ENCODE measurements at regions not wholly inside any gene's neighbourhood (a gene's known extent, or its start where the extent isn't known, plus 50 kb on each side); places are given as distances from the start of the nearest gene placed in this dataset.
"Not testable (repeated sequence)": the region's sequence is repeated elsewhere in the genome, so short reads cannot be mapped to it uniquely, and the experiment has no call there.

- Mint-ChIP-seq H3K4me3 (no peak overlapping the region), H3K9me3 (no peaks in the 10 kb centered on the region), H3K36me3 (no peaks in the 10 kb centered on the region), H3K27me3 (peaks cover 48% of the 10 kb centered on the region), H3K4me1 (ENCODE audit: unreplicated experiment) (no peaks in the 10 kb centered on the region), H3K27ac (no peak overlapping the region)
- DNase-seq (ENCODE audit: extremely low spot score, unreplicated experiment), result no peak
- TF ChIP-seq, protein P1, sequence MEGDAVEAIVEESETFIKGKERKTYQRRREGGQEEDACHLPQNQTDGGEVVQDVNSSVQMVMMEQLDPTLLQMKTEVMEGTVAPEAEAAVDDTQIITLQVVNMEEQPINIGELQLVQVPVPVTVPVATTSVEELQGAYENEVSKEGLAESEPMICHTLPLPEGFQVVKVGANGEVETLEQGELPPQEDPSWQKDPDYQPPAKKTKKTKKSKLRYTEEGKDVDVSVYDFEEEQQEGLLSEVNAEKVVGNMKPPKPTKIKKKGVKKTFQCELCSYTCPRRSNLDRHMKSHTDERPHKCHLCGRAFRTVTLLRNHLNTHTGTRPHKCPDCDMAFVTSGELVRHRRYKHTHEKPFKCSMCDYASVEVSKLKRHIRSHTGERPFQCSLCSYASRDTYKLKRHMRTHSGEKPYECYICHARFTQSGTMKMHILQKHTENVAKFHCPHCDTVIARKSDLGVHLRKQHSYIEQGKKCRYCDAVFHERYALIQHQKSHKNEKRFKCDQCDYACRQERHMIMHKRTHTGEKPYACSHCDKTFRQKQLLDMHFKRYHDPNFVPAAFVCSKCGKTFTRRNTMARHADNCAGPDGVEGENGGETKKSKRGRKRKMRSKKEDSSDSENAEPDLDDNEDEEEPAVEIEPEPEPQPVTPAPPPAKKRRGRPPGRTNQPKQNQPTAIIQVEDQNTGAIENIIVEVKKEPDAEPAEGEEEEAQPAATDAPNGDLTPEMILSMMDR (conservative IDR thresholded peaks at IDR 0.05), result no peak
Observed at GRCh38 chr1:229907884-229908638, 159.0 kb upstream of the GALNT2 start.

DNA sequence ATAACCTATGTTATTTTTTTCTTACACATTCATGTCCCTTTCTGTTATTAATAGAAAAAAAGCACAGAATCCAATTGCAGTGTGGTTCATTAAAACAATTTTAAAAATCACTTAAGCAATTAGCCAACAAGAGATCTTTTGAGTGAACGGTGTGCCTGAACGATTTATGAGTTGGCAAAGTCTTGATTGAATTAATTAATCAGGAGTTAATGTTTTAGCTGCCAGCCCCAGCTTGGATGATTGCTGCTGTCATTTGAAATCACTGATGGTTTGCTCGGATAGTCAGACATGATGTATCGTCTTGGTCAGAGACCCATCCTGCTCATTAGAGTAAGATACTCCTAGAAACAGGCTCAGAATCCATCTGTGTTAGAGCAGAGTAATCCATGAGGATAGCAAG, 158.3 kb upstream of the GALNT2 start:
- no peak overlapping the region for H3K27ac Mint-ChIP-seq

DNA sequence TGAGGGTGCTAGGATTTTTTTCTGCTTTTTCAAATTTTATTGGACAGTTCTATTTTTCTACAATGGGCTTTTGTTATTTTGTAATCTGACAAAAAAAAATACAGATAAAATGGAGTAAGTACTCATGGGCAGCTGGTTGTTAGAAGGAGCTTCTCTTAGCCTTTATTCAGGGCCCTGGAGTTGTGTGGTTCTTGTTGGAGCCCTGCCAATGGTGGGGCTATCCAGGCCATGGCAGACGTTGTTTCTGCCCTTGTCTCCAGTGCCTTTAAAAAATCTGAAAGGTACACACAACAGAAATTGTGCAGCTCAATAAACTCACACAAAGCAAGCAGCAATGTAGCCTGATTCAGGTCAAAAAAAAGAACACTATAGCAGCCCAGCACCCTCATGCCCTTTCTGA, 153.5 kb upstream of the GALNT2 start:
- peaks cover 20% of the 10 kb centered on the region for H3K27me3 Mint-ChIP-seq
- TF ChIP-seq, protein P1 (conservative IDR thresholded peaks at IDR 0.05), result no peak
- H3K36me3 Mint-ChIP-seq, result no peaks in the 10 kb centered on the region
- H3K27ac Mint-ChIP-seq, result no peak overlapping the region
- H3K9me3 Mint-ChIP-seq, result no peaks in the 10 kb centered on the region
- DNase-seq (ENCODE audit: extremely low spot score, unreplicated experiment), result no peak
- no peak overlapping the region for H3K4me3 Mint-ChIP-seq
- H3K4me1 Mint-ChIP-seq (ENCODE audit: unreplicated experiment), result no peaks in the 10 kb centered on the region

More for the DNA sequence above, 158.3 kb upstream of the GALNT2 start:
- H3K27me3 Mint-ChIP-seq, result peaks cover 44% of the 10 kb centered on the region
- H3K4me3 Mint-ChIP-seq, result no peak overlapping the region
- H3K4me1 Mint-ChIP-seq (ENCODE audit: unreplicated experiment), result no peaks in the 10 kb centered on the region
- no peaks in the 10 kb centered on the region for H3K9me3 Mint-ChIP-seq
- TF ChIP-seq, protein P1 (conservative IDR thresholded peaks at IDR 0.05), result no peak
- H3K36me3 Mint-ChIP-seq, result no peaks in the 10 kb centered on the region
- no peak for DNase-seq (ENCODE audit: extremely low spot score, unreplicated experiment)

DNA sequence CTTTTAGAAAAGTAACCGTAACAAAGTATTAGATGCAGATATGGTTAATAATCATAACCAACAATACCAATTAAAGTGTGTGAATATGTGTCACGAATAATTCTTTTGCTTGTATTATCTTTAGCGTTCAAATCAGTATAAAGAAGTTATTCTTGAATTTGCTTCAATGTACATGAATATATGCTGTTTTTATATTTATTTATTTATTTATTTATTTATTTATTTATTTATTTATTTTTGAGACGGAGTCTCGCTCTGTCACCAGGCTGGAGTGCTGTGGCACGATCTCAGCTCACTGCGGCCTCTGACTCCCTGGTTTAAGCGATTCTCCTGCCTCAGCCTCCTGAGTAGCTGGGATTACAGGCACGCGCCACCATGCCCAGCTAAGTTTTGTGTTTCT, 147.6 kb upstream of the GALNT2 start:
- not testable (repeated sequence) for H3K36me3 Mint-ChIP-seq; H3K4me3 Mint-ChIP-seq; DNase-seq (ENCODE audit: extremely low spot score, unreplicated experiment); H3K9me3 Mint-ChIP-seq; H3K4me1 Mint-ChIP-seq (ENCODE audit: unreplicated experiment); H3K27ac Mint-ChIP-seq
- H3K27me3 Mint-ChIP-seq, result peaks cover 11% of the 10 kb centered on the region

DNA sequence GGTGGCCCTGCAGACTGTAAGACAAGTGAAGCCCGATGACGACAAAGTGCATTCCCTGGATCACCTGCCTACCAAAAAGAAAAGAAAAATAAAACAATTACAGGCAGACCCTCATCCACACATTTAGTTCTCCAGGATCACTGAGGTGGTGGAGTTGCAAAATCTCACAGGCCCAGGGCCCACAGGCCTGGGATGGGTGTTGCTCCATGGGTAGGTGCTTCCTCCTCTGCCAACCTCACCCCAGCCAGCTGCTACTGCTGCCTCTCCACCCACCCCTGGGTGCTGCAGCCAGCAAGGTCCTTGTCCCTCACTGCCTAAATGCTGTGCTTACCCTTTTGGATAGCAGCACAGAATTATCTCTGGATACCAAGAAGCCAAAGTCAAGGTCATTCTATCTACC, 146.4 kb upstream of the GALNT2 start:
- no peaks in the 10 kb centered on the region for H3K36me3 Mint-ChIP-seq

GRCh38 chr1:229922249-229922648, 144.8 kb upstream of the GALNT2 start:
- TF ChIP-seq, protein P1 (conservative IDR thresholded peaks at IDR 0.05), result no peak
- no peaks in the 10 kb centered on the region for H3K4me1 Mint-ChIP-seq (ENCODE audit: unreplicated experiment)

More for the DNA sequence above, 146.4 kb upstream of the GALNT2 start:
- no peaks in the 10 kb centered on the region for H3K4me1 Mint-ChIP-seq (ENCODE audit: unreplicated experiment)
- no peak overlapping the region for H3K4me3 Mint-ChIP-seq
- H3K9me3 Mint-ChIP-seq, result no peaks in the 10 kb centered on the region
- no peak overlapping the region for H3K27ac Mint-ChIP-seq
- TF ChIP-seq, protein P1 (conservative IDR thresholded peaks at IDR 0.05), result no peak
- peaks cover 14% of the 10 kb centered on the region for H3K27me3 Mint-ChIP-seq
- DNase-seq (ENCODE audit: extremely low spot score, unreplicated experiment), result no peak

More at GRCh38 chr1:229922249-229922648, 144.8 kb upstream of the GALNT2 start:
- no peak for DNase-seq (ENCODE audit: extremely low spot score, unreplicated experiment)
- no peak overlapping the region for H3K27ac Mint-ChIP-seq
- peaks cover 21% of the 10 kb centered on the region for H3K27me3 Mint-ChIP-seq
- H3K36me3 Mint-ChIP-seq, result no peaks in the 10 kb centered on the region
- H3K4me3 Mint-ChIP-seq, result no peak overlapping the region
- H3K9me3 Mint-ChIP-seq, result no peaks in the 10 kb centered on the region

Measured in type B pancreatic cell (in vitro differentiated cells).